H9 (cell line): ENCODE measurements at regions not wholly inside any gene's neighbourhood (a gene's known extent, or its start where the extent isn't known, plus 50 kb on each side); places are given as distances from the start of the nearest gene placed in this dataset.

ENCODE experiments used
- DNase-seq: peaks from one replicate; pipeline ENCODE4 v3.0.0-alpha.2; 2017
- H2AFZ ChIP-seq: one replicate; pipeline ENCODE4 v1.6.1; 2013; ENCODE audit warnings: mild to moderate bottlenecking, low read length, control low read depth, moderate library complexity
- H2AK5ac ChIP-seq: 2 replicates; pipeline ENCODE4 v1.6.1; 2013; ENCODE audit warnings: low read length, control low read depth, mixed read lengths; ENCODE audit not compliant: insufficient read length
- H2BK120ac ChIP-seq: one replicate; pipeline ENCODE4 v1.6.1; 2013; ENCODE audit warnings: low read depth, mild to moderate bottlenecking, low read length, control low read depth, inconsistent platforms; ENCODE audit not compliant: poor library complexity, severe bottlenecking
- H2BK12ac ChIP-seq: 2 replicates; pipeline ENCODE4 v1.6.1; 2013; ENCODE audit warnings: low read length, control low read depth, mixed read lengths, low read depth; ENCODE audit not compliant: insufficient read length
- H2BK15ac ChIP-seq: 2 replicates; pipeline ENCODE4 v1.6.1; 2013; ENCODE audit warnings: low read depth, low read length, control low read depth
- H2BK20ac ChIP-seq: one replicate; pipeline ENCODE4 v1.6.1; 2013; ENCODE audit warnings: low read depth, mild to moderate bottlenecking, low read length, control low read depth, inconsistent platforms; ENCODE audit not compliant: poor library complexity, severe bottlenecking
- H2BK5ac ChIP-seq: 2 replicates; pipeline ENCODE4 v1.6.1; 2013; ENCODE audit warnings: low read length, control low read depth, mixed read lengths; ENCODE audit not compliant: insufficient read length
- H3K14ac ChIP-seq: 2 replicates; pipeline ENCODE4 v1.6.1; 2013; ENCODE audit warnings: low read length, control low read depth; ENCODE audit not compliant: insufficient read depth
- H3K18ac ChIP-seq: 2 replicates; pipeline ENCODE4 v1.6.1; 2013; ENCODE audit warnings: low read depth, mild to moderate bottlenecking, mixed read lengths, low read length, control low read depth; ENCODE audit not compliant: insufficient read length
- H3K23ac ChIP-seq: 2 replicates; pipeline ENCODE4 v1.6.1; 2013; ENCODE audit warnings: low read length, control low read depth, mixed read lengths, low read depth; ENCODE audit not compliant: insufficient read length
- H3K23me2 ChIP-seq: 2 replicates; pipeline ENCODE4 v1.6.1; 2013; ENCODE audit warnings: low read depth, mild to moderate bottlenecking, mixed read lengths, low read length, control low read depth; ENCODE audit not compliant: insufficient read length, poor library complexity, severe bottlenecking
- H3K27ac ChIP-seq: 2 replicates; pipeline ENCODE4 v1.5.1; 2013; ENCODE audit warnings: low read length, control low read depth, mixed read lengths, low read depth; ENCODE audit not compliant: insufficient read length
- H3K27me3 ChIP-seq: 2 replicates; pipeline ENCODE4 v1.6.1; 2013; ENCODE audit warnings: low read length, control low read depth, inconsistent platforms; ENCODE audit not compliant: insufficient read depth
- H3K4ac ChIP-seq: 2 replicates; pipeline ENCODE4 v1.6.1; 2013; ENCODE audit warnings: low read depth, mild to moderate bottlenecking, control low read depth, inconsistent platforms, low read length, moderate library complexity
- H3K4me1 ChIP-seq: 2 replicates; pipeline ENCODE4 v1.6.1; 2013; ENCODE audit warnings: low read length, control low read depth, inconsistent platforms; ENCODE audit not compliant: insufficient read depth
- H3K4me2 ChIP-seq: 2 replicates; pipeline ENCODE4 v1.6.1; 2013; ENCODE audit warnings: low read length, control low read depth, mixed read lengths; ENCODE audit not compliant: insufficient read length, insufficient read depth
- H3K56ac ChIP-seq: 2 replicates; pipeline ENCODE4 v1.6.1; 2013; ENCODE audit warnings: low read depth, mild to moderate bottlenecking, mixed read lengths, low read length, control low read depth; ENCODE audit not compliant: insufficient read length
- H3K79me1 ChIP-seq: 2 replicates; pipeline ENCODE4 v1.6.1; 2013; ENCODE audit warnings: low read depth, mild to moderate bottlenecking, moderate library complexity, low read length, control low read depth, inconsistent platforms; ENCODE audit not compliant: insufficient read depth, poor library complexity, severe bottlenecking
- H3K79me2 ChIP-seq: 2 replicates; pipeline ENCODE4 v1.6.1; 2013; ENCODE audit warnings: low read length, control low read depth, inconsistent platforms; ENCODE audit not compliant: insufficient read depth
- H3K9ac ChIP-seq: 2 replicates; pipeline ENCODE4 v1.6.1; 2013; ENCODE audit warnings: low read length, control low read depth, mixed read lengths; ENCODE audit not compliant: insufficient read length; ENCODE audit errors: extremely low read depth
- H3K9me3 ChIP-seq: one replicate; pipeline ENCODE4 v1.6.1; 2013; ENCODE audit warnings: low read depth, low read length, inconsistent platforms; ENCODE audit not compliant: control insufficient read depth
- H3T11ph ChIP-seq: one replicate; pipeline ENCODE4 v1.6.1; 2013; ENCODE audit warnings: mild to moderate bottlenecking, low read length, control low read depth, inconsistent platforms
- H4K20me1 ChIP-seq: one replicate; pipeline ENCODE4 v1.6.1; 2013; ENCODE audit not compliant: control insufficient read depth, insufficient read length, insufficient read depth
- H4K5ac ChIP-seq: 2 replicates; pipeline ENCODE4 v1.6.1; 2013; ENCODE audit warnings: low read depth, mild to moderate bottlenecking, mixed read lengths, low read length, control low read depth; ENCODE audit not compliant: insufficient read length
- H4K8ac ChIP-seq: replicated peaks from 2 replicates; pipeline ENCODE4 v1.6.1; 2013; ENCODE audit warnings: low read length, control low read depth, mixed read lengths, low read depth; ENCODE audit not compliant: insufficient read length
- H4K91ac ChIP-seq: 2 replicates; pipeline ENCODE4 v1.6.1; 2013; ENCODE audit warnings: low read depth, mild to moderate bottlenecking, moderate library complexity, mixed read lengths, low read length, control low read depth; ENCODE audit not compliant: insufficient read length
- H3K27ac Mint-ChIP-seq, 3 experiments: 2 replicates in 2 of 3; 3 replicates in 1 of 3; pipeline ENCODE4 v1.8.0; 2020 to 2021; ENCODE audit warnings: mixed read lengths in 3 of 3, mild to moderate bottlenecking in 1 of 3, moderate library complexity in 1 of 3
- H3K27me3 Mint-ChIP-seq: 2 replicates; pipeline ENCODE4 v1.8.0; 2021; ENCODE audit warnings: low read depth, mild to moderate bottlenecking, moderate library complexity, mixed read lengths
- H3K36me3 Mint-ChIP-seq, 3 experiments: 2 replicates in 2 of 3; 3 replicates in 1 of 3; pipeline ENCODE4 v1.8.0; 2020 to 2021; ENCODE audit warnings: low read depth in 3 of 3, mixed read lengths in 3 of 3; ENCODE audit not compliant: insufficient read depth in 1 of 3
- H3K4me1 Mint-ChIP-seq, 2 experiments: 2 replicates each; pipeline ENCODE4 v1.8.0; 2020; ENCODE audit warnings: mixed read lengths in 2 of 2
- H3K4me3 Mint-ChIP-seq, 2 experiments: 2 replicates in 1 of 2; 3 replicates in 1 of 2; pipeline ENCODE4 v1.8.0; 2020 to 2021; ENCODE audit warnings: mild to moderate bottlenecking in 2 of 2, mixed read lengths in 2 of 2, moderate library complexity in 1 of 2
- H3K9me3 Mint-ChIP-seq, 2 experiments: 2 replicates in 1 of 2; 3 replicates in 1 of 2; pipeline ENCODE4 v1.8.0; 2020; ENCODE audit warnings: mild to moderate bottlenecking in 2 of 2, mixed read lengths in 2 of 2, moderate library complexity in 1 of 2
- TF ChIP-seq, protein P1 (sequence below): fragments of 200-600 bp; sonication (generic); conservative IDR thresholded peaks from 3 replicates; pipeline ENCODE4 v1.8.0; 2021; ENCODE audit warnings: antibody characterized with exemption, mild to moderate bottlenecking

GRCh38 chr3:177904621-177905020, 631.6 kb upstream of the KCNMB2 start:
- H3K4me2 ChIP-seq: no peak overlapping the region
- DNase-seq: no peak
- H3K27ac ChIP-seq: no peak overlapping the region

More at GRCh38 chr3:177904621-177905020, 631.6 kb upstream of the KCNMB2 start:
- Histone ChIP-seq H4K8ac (no peak overlapping the region), H3K4ac (no peak overlapping the region), H4K20me1 (no peaks in the 10 kb centered on the region), H3K9ac (no peak overlapping the region), H2BK12ac (no peak overlapping the region), H2AFZ (no peak overlapping the region), H3K14ac (no peak overlapping the region), H3K23me2 (no peaks in the 10 kb centered on the region), H2BK5ac (no peak overlapping the region), H3K9me3 (no peaks in the 10 kb centered on the region), H3K23ac (no peak overlapping the region), H3T11ph (no peak overlapping the region), H3K79me2 (no peaks in the 10 kb centered on the region; the same call in 1 of the 2 replicates), H3K18ac (no peak overlapping the region), H4K91ac (no peak overlapping the region), H3K27me3 (no peaks in the 10 kb centered on the region), H2BK15ac (no peak overlapping the region), H3K79me1 (no peaks in the 10 kb centered on the region), H4K5ac (no peak overlapping the region), H2BK20ac (no peak overlapping the region), H3K56ac (no peak overlapping the region), H2AK5ac (no peak overlapping the region), H3K4me1 (no peaks in the 10 kb centered on the region), H2BK120ac (no peak overlapping the region)
- Mint-ChIP-seq H3K9me3 (peaks cover 8 to 12% of the 10 kb centered on the region in 2 experiments), H3K27ac (0 out of 7 replicates have a peak overlapping the region, but pooled peaks of 1 of the 3 experiments have one; percentile 62), H3K36me3 (peaks cover 3 to 8% (median 4%) of the 10 kb centered on the region in 3 experiments; a peak in 5 of 7 replicates), H3K27me3 (no peaks in the 10 kb centered on the region), H3K4me1 (peaks cover 8% of the 10 kb centered on the region in 2 experiments; a peak in 3 of 4 replicates), H3K4me3 (no peak overlapping the region)
- TF ChIP-seq, protein P1, sequence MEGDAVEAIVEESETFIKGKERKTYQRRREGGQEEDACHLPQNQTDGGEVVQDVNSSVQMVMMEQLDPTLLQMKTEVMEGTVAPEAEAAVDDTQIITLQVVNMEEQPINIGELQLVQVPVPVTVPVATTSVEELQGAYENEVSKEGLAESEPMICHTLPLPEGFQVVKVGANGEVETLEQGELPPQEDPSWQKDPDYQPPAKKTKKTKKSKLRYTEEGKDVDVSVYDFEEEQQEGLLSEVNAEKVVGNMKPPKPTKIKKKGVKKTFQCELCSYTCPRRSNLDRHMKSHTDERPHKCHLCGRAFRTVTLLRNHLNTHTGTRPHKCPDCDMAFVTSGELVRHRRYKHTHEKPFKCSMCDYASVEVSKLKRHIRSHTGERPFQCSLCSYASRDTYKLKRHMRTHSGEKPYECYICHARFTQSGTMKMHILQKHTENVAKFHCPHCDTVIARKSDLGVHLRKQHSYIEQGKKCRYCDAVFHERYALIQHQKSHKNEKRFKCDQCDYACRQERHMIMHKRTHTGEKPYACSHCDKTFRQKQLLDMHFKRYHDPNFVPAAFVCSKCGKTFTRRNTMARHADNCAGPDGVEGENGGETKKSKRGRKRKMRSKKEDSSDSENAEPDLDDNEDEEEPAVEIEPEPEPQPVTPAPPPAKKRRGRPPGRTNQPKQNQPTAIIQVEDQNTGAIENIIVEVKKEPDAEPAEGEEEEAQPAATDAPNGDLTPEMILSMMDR: no peak
